Epithelial cell of esophagus (primary cell): ENCODE measurements at regions not wholly inside any gene's neighbourhood (a gene's known extent, or its start where the extent isn't known, plus 50 kb on each side); places are given as distances from the start of the nearest gene placed in this dataset.

Source experiments
- DNase-seq: peaks from one replicate; pipeline ENCODE4 v3.0.0; 2010; ENCODE audit warnings: low read depth
- H3K4me3 ChIP-seq: 2 replicates; pipeline ENCODE4 v1.5.1; 2011; ENCODE audit warnings: mild to moderate bottlenecking, low read length, control low read depth
- TF ChIP-seq, protein P1 (sequence below): IDR thresholded peaks from 2 replicates; pipeline ENCODE4 v1.5.1; 2011; ENCODE audit warnings: low read depth, mild to moderate bottlenecking, low read length, control low read depth, inconsistent platforms; ENCODE audit not compliant: insufficient read depth; ENCODE audit errors: missing control alignments

DNA sequence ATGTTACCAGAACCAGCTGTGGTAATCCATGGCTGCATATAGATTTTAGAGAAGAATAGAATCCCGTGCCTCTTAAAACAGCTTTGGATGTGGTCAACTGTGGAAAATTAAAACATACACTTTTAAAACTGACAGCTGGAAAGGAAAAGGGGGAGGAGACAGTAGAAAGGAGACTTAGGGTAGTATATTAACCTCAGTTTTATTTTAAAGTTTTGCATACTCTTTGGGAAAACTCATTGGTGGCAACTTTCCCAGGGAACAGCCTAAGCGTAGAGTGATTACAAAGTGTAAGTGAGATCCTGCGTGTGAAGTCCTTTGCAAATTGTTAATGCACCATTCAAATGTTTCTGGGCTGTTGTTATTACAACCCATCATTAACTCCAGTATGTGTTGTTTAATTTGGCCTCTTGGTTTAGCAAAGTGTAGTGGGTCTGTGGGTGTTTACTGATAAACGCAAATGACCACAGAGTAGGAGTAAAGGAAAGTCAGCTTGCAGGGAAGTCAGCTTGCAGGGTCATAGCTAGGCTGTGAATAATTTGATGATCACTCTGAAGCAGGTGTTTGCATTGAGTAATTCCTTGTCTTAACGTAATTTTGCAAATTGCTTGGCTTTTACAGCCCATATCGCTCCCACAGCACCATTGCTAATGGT is 88.0 kb upstream of the DBX1 start:
- no peak for DNase-seq
- TF ChIP-seq, protein P1, sequence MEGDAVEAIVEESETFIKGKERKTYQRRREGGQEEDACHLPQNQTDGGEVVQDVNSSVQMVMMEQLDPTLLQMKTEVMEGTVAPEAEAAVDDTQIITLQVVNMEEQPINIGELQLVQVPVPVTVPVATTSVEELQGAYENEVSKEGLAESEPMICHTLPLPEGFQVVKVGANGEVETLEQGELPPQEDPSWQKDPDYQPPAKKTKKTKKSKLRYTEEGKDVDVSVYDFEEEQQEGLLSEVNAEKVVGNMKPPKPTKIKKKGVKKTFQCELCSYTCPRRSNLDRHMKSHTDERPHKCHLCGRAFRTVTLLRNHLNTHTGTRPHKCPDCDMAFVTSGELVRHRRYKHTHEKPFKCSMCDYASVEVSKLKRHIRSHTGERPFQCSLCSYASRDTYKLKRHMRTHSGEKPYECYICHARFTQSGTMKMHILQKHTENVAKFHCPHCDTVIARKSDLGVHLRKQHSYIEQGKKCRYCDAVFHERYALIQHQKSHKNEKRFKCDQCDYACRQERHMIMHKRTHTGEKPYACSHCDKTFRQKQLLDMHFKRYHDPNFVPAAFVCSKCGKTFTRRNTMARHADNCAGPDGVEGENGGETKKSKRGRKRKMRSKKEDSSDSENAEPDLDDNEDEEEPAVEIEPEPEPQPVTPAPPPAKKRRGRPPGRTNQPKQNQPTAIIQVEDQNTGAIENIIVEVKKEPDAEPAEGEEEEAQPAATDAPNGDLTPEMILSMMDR = no peak

DNA sequence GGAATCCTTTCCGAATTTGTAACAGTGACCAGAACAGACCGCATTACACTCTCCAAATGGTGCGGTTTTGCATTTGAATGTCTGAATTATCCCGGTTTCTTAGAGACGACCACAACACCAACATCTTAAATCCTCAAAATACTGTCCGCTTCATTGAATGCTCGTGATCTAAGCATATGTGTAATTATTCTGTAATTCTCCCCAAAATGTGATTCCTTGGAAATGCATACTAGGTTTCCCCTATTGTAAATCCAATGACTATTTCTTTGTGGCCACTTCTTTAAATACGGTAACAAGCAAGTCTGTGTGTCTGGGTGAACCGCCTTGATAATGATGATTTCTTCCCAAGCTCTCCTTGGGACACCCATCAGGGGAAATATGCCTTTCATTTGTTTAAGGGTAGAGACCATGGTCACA is 87.3 kb upstream of the DBX1 start:
- TF ChIP-seq, protein P1 = no peak
- DNase-seq = no peak
- H3K4me3 ChIP-seq = no peak overlapping the region

More for the DNA sequence above, 88.0 kb upstream of the DBX1 start:
- H3K4me3 ChIP-seq = no peak overlapping the region

DNA sequence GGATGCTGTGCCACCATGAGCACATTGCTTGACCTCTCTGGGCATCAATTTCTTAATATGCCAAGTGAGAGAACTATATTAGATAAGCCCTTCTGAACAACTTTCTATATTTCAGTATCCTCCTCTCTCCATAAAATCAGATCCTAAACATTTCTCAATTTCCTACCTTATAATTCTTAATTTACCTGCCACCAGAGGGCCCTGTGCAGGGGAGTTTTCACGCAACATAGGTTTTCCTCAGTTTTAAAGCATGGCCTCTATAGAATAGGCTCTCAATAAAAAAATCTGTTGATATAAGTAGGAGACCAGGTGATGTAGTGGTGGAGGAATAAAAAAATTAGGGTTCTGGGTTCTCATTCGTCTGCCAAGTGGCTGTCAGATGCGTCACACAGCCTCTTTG is 83.7 kb upstream of the DBX1 start:
- no peak overlapping the region for H3K4me3 ChIP-seq
- TF ChIP-seq, protein P1 = peak; percentile 42

DNA sequence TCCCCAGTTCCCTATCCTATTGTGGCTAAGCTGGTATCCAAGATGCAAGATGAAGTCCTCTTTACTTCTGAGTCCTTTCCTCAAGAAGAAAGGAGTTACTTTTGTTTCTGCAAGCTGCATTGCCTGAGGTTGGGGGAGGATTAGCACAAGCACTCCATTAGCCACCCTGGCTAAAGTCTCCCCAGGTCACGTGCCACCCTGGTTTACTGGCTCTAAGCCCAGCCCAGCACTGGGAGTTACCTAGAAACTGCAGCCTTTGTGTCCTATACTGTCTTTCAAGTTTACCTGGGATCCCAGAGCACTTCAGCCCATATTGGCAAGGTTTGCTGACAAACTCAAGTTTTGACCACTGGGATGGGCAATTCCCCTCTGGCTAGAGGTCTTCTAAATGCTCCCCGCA is 78.4 kb upstream of the DBX1 start:
- no peak overlapping the region for H3K4me3 ChIP-seq
- DNase-seq = no peak
- TF ChIP-seq, protein P1 = no peak

More for the DNA sequence above, 83.7 kb upstream of the DBX1 start:
- DNase-seq = no peak

DNA sequence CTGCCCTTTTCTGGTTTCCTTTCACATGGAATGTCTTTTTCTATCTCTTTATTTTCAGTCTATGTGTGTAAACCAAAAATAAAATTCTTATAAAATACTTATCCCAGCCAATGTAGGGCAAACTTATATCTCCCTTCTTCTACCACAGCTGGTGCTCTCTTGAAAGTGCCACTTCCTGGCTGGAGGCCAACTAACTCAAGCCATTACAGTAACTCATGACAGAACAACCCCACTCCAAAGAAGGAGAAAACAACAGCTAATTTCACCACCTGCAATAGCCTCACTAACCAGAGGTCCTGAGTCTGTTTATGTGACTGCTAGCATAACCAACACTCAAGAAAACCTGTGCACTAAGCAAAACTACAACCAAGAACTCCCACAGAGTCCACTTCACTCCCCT is 74.9 kb upstream of the DBX1 start:
- DNase-seq = no peak
- H3K4me3 ChIP-seq = no peak overlapping the region
- TF ChIP-seq, protein P1 = no peak

DNA sequence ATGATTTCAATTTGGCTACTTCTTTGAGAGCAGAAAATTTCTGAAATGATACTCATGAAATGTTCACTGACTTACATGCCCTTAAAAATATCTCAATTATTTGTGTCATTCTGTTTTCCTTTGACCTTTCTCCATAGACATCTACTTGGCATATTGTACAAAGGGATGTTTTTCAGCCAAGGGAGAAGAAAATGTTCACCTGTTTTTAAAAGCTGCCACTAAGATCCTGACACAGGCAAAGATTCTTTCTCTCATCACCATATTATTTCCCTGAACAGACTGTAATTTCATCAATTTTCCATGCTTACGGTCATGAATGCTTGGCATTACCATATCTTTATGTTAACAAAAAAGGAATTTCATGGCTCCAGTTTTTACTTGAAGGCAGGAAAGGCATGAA is 67.4 kb upstream of the DBX1 start:
- no peak overlapping the region for H3K4me3 ChIP-seq
- no peak for DNase-seq
- TF ChIP-seq, protein P1 = no peak

DNA sequence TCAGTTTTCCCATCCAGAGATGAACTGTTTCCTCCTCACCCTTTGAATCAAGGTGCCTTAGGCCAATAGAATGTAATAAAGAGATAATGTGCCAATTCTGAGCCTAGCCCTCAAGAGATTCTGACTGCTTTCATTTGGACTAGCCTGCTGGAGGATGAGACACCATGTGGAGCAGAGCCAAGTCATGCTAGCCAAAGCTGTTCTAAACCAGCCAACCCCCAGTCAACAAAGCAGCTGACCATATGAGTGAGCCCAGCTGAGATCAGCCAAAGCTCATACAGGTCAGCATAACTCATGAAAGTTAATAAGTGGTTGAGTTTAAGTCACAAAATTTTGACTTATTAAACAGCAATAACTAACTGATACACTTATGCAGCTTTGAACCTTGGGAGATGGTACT is 66.7 kb upstream of the DBX1 start:
- no peak overlapping the region for H3K4me3 ChIP-seq
- DNase-seq = no peak
- TF ChIP-seq, protein P1 = no peak
